GM18511 (cell line): ENCODE measurements at regions not wholly inside any gene's neighbourhood (a gene's known extent, or its start where the extent isn't known, plus 50 kb on each side); places are given as distances from the start of the nearest gene placed in this dataset.
"Not testable (repeated sequence)": the region's sequence is repeated elsewhere in the genome, so short reads cannot be mapped to it uniquely, and the experiment has no call there.

Source experiments
- ATAC-seq: cut with Tn5 transposase; IDR thresholded peaks from one replicate; pipeline ENCODE4 v1.9.1; 2021; ENCODE audit warnings: mild to moderate bottlenecking, moderate library complexity; ENCODE audit not compliant: unreplicated experiment

DNA sequence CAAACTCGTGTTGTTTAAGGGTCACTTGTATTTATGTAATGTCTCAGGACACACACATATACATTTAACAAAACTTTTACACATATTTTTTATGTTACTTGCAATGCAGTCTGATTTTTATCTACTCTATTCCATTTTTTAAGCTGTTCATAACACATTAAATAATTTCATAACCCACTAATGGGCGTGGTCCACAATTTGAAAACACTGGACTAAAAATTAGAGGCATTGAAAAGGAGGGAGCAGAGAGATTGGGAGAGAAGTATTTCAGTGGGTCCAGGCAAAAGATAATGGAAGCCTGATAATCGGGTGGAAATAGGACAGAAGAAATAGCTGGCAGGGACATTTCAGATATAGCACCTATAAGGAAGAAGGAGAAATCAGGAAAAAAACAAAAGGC, 597.3 kb upstream of the CLINT1 start:
- ATAC-seq = no peak

DNA sequence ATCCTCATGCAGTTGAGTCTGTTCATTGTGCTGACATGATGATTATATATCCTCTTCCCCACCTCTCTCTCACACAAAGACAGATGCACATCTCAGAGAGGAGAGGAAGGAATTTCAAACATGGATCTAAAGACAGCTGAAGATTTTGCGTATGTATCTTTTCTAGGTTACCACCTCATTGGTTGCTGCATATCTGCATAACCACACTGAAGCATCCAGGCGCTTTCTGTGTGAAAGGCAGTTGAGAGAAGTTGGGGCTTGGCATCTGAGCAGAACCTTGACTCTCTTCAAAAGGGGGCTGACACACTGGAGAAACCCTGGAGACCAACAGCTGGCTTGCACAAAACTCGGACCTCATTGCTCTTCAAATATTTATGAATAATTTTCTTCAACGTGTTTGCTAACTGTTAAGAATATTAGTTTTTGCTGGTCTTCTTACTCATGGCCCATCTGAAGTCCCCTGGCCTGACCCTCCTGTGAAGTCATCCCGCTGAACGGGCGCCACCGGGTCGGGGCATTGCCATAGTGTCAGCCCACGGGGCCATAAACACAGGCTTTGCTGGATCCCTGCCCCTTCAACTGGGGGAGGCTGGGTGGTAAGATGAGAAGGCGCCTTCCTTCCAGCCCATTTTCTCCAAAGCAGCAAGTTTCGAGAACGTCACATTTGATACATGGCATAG, 593.2 kb upstream of the CLINT1 start:
- no peak for ATAC-seq

DNA sequence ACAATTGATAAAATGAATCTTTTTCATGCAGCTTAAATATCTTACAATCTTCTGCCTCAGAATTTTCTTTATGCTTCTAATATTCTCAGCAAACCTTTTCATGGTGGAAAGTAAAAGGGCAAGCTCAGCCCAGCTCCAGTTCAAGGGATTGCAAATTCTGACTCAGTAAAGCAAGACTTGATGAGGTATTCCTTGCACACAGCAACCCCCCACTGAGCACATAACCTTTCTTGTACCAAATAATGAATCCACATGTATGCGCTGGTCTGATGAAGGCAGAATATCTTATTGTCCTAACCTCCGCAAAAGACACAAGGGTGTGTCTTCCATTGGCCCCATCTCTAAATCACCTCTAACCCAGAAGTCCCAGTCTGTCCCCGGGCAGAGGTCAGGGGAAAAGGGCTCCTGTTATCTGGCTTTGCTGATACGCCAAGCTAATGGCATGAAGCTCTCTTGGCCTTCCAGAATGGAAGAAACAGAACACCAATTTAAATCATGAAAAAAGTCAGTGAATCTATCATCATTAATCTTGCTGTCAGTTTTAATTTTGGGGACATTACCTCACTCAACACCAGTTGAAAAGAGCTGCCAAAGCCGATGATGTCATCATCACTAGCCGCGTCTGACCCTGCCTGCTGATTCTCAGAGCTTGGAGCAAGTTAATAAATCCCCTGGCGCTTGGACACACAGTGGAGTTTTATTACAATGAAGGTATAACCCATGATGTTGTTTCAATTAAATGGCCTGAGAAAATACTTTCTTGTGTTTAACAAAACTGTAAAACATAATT, 592.5 kb upstream of the CLINT1 start:
- ATAC-seq = no peak

DNA sequence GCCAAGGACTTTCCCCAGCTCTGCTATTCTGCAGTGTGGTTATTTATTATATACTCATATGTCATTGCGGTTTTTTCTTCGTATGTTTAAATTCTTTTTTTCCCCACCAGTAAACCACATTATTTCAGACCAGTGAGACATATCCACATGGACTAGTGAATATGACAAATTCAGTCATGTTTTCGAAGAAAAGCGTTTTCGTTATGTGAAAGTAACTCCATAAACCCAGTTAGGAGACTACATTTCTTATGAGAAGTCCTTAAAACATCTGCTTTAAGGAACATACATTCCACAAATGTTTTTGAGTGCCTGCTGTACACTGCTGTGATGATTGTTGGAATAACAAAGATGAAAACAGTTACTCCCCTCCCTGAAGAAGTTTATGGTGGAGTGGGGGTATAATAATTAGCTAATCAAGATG, 591.8 kb upstream of the CLINT1 start:
- no peak for ATAC-seq

DNA sequence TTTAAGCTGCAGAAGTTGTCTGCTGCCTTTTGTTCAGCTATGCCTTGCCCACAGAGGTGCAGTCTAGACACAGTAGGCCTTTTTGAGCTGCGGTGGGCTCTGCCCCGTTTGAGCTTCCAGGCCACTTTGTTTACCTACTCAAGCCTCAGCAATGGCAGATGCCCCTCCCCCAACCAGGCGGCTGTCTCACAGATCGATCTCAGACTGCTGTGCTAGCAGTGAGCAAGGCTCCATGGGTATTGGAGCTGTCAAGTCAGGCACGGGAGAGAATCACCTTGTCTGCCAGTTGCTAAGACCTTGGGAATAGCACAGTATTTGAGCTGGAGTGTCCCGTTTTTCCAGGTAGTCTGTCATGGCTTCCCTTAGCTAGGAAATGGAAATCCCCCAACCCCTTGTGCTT, 587.8 kb upstream of the CLINT1 start:
- not testable (repeated sequence) for ATAC-seq

DNA sequence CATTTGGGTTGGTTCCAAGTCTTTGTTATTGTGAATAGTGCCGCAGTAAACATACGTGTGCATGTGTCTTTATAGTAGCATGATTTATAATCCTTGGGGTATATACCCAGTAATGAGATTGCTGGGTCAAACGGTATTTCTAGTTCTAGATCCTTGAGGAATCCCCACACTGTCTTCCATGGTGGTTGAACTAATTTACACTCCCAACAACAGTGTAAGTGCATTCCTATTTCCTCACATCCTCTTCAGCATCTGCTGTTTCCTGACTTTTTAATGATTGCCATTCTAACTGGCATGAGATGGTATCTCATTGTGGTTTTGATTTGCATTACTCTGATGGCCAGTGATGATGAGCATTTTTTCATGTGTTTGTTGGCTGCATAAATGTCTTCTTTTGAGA, 580.3 kb upstream of the CLINT1 start:
- not testable (repeated sequence) for ATAC-seq

DNA sequence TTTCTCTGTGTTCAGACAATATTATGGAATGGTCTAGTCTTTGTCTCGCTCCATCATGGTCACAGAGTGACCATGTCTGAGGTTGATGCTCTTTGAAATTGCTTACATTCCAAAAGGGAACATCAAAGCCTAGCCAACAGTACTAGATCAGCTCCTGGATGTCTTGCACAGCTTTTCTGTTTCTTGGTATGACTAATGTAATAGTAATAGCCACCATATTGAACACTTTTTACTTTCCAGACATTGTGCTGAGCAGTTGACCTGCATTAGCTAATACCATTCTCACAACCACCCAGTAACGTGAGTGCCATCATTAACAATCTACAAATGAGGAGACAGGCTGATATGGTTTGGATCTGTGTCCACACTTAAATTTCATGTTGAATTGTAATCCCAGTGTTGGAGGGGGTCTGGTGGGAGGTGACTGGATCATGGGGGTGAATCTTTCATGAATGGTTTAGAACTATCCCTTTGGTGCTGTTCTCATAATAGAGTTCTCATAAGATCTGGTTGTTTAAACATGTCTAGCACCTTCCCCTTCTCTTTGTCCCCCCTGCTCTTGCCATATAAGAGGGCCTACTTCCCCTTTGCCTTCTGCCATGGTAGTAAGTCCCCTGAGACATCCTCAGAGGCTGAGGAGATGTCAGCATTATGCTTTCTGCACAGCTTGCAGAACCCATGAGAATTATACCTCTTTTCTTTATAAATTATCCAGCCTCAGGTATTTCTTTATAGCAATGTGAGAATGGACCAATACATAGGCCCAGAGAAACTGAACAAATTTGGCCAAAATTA, 577.5 kb upstream of the CLINT1 start:
- no peak for ATAC-seq

DNA sequence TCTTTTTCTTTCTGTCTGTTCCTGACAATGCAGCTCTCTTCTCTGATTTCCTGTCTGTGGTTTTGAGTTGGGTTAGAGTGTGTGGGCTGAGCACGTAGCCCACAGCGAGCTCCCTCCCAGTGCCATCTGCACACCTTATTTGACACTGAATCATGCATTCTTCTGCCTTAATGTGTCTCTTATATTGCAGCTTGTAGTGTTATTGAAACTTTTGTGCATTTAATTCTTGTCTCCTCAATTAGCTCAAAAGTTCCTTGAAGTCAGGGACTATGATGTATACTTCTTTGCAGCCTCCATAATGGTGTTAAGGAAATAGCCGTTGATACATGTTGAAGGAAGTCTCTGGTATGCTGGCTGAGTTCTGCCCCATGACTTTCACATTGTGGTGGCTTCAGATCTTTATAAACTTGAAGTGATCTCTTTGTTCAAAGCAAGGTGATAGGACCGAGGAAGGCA, 576.2 kb upstream of the CLINT1 start:
- ATAC-seq = peak; percentile 88

DNA sequence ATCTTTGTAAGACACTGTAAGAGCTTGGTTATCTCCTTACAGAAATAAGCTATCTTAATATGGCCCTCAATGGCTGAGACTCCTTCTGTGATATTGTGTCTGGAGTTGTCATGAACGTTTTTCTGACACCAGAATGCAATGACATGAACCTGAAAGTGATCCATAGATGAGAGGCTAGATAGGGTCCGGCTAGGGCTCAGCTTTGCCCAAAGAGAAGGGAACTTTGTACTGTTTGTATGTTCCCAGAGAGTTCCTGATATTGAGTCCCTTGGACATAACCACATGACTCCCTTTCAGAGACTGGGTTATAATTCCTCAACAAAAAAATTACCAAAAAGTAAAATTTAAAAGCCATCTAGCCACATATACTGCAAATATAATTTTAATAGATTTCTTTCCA, 575.8 kb upstream of the CLINT1 start:
- ATAC-seq = peak; percentile 8

DNA sequence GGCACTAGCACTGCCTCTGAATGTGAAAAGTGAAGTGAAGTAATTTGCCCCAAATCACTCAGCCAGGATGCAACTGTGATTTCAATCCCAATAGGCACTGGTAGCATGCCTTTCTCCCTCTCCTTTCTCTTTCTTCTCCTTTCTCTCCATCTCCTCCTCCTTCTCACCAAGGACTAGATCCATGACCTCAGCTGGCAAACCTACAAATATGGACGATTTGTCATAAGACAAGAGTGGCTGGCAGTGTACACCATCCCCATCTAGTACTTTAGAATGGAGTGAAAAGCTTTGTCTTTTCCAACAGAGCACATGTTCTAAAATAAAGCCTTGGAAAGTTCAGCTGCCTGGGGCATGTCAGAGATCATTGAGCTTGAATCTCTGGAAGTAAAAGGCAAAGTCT, 574.7 kb upstream of the CLINT1 start:
- ATAC-seq = no peak

DNA sequence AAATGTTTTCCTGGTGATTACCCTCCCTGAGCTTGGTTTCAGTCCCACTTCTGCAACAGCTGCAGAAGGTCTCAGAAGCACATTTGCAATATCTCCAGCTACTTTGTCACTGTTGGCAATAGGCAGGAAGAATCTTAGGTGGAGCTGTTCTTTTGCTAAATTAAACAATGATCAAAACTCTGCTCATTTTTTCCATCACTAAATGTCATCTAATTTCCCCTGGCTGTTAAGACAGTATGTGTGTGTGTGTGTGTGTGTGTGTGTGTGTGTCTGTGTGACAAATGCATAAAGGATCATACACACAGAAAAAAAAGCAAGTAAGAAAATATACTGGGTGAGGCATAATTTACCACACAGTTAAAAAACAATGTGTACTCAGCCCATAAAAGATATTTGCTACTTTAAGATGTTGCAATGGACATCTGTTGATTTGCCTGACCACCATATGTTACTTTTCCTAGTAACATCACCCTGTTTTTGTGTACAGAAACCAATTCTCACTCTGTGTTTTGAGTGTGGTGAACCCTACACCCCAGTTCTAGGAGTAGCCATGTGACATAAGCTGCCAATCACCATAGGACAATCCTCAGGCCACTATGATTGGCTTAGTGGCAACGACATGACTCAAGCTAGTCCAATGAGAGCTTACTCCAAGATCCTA, 572.6 kb upstream of the CLINT1 start:
- ATAC-seq = peak; percentile 27

DNA sequence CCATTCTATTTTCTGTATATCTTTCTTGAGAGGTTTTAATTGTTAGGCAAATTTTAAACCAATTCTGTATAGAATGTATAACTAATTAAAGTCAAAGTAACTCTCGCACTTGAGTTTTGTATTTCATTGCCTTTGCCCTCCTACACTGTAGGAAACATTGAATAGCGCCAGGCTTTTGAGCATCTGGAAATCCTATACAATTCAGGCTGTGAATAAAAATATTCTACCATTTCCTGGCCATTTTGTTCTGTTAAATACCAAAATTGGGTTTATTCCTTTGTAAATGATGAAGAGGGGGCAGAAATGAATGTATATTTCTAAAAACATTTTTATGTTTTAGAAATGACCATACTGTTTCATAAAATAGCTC, 571.8 kb upstream of the CLINT1 start:
- ATAC-seq = no peak

DNA sequence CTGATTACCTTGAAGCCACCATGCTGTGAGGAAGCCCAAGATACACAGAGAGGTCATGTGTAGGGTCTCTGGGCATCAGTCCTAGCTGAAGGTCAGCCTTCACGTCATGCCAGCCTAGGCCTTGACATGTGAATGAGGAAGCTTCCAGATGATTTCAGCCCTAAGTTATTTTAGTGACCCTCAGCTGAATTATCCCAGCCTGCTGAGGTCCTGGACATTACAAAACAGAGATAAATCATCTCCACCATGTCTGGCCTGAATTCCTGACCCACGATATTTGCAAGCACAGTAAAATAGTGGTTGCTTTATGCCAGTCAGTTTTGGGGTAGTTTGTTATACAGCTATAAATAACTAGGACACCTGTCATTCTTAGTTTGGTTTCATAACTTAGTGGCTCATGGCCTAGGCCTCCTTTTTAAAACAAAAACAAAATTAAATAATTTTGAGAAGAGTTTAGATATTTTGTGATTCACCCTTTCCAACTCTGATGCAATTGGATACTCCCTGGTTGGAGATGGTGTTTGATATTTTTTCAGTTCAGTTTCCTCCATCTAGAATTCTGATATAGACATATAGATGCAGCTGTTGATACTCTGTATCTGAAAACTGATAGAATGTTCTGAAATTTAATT, 571.3 kb upstream of the CLINT1 start:
- ATAC-seq = no peak

DNA sequence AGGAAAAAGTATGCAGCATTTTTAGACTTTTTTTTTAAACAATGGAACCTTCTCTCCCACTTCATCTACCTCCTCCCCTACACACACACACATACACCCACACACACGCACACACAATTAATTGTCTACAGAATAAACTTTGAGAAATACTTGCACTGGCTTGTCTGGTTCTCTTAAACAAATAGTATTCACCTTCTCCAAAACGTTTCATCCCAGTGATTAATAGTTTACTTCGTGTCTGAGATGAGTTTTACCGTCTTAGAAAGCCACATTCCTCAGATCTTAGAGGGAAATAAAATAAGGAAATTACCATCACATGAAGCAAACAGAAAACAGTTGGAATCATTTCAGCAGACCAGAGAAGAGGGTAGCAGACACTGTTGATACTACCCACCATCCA, 570.6 kb upstream of the CLINT1 start:
- no peak for ATAC-seq

DNA sequence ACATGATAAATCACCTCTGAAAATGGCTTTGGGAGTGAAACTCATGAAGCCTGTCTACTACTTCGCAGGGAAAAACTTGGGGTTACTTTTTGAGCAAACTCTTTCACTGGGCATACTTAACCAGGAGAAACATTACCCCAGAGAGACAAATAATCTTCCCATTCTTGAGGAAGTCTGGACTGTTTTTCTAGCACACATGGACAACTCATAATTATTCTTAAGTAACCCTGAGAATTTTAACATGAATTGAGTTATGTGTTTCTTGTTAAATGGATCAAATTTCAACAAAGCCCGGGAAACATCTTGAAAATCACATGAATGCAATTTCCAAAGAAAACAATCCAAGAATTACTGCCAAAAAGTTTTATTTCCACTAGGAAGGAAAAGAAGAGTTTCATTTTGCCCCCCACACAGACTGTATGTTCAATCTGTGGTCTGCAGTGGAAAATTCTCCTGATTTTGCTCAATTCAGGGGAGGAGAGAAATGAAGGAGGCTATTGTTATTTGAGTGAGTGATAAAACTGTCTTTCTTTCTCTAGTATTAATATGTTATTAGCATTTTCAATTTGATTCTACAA, 564.8 kb upstream of the CLINT1 start:
- no peak for ATAC-seq

DNA sequence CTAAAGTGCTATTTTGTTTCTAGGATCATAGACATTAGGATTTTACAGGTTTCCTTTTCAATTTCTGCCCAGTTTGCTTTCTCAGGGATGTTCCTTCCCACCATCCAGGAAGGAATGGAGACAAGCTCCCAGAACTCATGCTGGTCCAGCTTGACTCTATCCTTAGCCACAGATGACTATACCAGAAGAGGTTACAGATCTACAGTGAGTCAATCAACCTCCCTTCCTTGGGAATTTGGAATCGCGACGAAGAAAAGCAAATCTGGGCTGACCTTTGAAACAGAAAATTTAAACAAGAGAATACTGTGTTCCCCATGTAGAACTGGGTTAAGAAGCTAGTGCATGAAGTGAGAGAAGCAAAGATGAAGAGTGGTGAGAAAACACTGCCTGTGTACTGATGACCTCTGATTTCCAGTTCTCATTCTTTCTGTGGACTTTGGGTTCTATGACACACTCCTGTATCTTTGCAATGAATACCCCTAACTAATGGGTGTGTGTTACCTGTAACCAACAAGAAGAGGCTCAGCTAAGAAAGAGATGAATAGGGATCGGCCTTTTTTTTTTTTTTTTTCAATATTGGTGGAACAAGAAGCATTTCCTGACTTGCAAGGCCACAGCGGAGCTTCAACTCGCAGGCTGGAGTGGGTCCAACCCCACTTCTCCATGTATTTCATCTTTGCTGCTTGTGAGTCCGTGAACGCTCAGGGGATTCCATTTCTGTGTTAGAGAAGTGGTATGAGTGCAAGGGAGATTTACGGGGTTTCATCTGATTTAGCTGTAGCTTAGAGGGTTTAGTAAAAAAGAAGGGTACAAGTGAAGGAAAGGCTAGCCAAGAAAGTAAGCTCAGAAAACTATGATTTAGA, 563.9 kb upstream of the CLINT1 start:
- ATAC-seq = no peak

DNA sequence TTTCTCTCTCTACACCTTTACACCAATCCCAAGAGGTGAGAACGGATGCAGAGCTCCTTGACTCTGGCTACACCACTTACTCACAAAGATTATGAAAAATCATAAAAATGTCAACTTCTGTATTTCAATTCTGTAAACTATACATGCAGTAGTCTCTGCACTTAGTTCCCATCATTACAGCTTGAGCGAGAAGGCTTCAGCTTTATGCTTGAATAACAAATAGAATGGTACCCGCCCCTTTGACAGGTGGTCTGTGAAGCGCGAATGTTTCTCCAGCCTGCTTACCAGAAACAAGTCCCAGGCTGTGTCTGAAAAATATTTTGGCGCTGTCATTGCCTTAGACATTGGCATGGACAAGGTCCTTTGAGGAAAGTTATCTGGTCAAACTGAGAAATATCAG, 562.4 kb upstream of the CLINT1 start:
- no peak for ATAC-seq

DNA sequence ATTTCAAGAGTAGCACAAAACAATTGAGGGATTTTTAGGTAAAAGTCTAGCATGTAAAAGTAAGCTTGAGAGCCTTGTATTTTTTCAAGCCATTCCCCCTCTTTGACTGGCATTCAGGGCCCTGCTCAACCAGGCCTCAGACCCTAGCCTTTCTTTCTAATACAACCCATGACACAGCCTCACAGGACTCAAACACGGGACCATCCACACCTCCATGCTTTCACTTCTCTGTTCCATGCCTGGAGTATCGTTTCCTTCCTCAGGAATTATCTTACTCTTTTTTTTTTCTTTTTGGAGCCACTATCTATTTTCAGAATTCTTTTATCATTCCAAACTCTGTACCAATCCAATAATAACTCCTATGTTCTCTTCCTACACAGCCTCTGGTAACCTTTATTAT, 560.2 kb upstream of the CLINT1 start:
- no peak for ATAC-seq

DNA sequence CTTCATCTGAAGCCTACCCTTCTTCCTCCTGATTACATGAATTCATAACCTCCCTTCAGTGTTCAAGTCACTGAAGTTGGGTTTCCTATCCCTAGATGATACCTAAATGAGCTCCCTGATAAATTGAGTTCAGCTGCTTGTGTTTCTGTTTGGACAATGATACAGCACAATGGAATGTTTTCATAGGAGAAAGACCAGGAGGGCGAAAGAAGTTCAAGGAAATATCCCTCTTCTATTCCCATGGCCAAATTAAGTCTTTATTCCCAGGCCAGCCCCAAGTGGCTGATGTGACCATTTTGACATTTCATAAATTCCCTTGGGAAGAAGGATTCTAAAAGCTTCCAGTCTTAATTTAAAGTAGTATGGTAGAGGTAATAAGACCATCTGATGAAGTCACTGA, 555.8 kb upstream of the CLINT1 start:
- no peak for ATAC-seq
